RWPE1 (cell line): ENCODE measurements at regions not wholly inside any gene's neighbourhood (a gene's known extent, or its start where the extent isn't known, plus 50 kb on each side); places are given as distances from the start of the nearest gene placed in this dataset.

Source experiments
- CTCF ChIA-PET: fragments of 350-600 bp; sonication (Branson Sonifier 250); formaldehyde crosslinking; extraction: SDS; loops from one replicate; lab custom pipeline; 2021; lab: Yijun Ruan, JAX
- POLR2A ChIA-PET: fragments of 400-600 bp; formaldehyde crosslinking; extraction: SDS; loops from one replicate; lab custom pipeline; 2020; ENCODE audit warnings: antibody characterized with exemption; ENCODE audit not compliant: low non-redundant PET; lab: Yijun Ruan, JAX
- DNase-seq: peaks from one replicate; pipeline ENCODE4 v3.0.0; 2012; ENCODE audit warnings: low spot score
- H3K27ac ChIP-seq: fragments of 450-650 bp; 2 replicates; pipeline ENCODE4 v1.5.1; 2017
- CTCF ChIP-seq: fragments of 450-650 bp; conservative IDR thresholded peaks from 2 replicates; pipeline ENCODE4 v1.5.1; 2017; ENCODE audit warnings: low read depth, mild to moderate bottlenecking

- CTCF ChIA-PET = no interaction called here
- DNase-seq = no peak
- no peak overlapping the region for H3K27ac ChIP-seq
- POLR2A ChIA-PET = no interaction called here
- no peak for TF ChIP-seq CTCF
Measured at GRCh38 chr6:153767127-153767526, 271.9 kb upstream of the OPRM1 start.

DNA sequence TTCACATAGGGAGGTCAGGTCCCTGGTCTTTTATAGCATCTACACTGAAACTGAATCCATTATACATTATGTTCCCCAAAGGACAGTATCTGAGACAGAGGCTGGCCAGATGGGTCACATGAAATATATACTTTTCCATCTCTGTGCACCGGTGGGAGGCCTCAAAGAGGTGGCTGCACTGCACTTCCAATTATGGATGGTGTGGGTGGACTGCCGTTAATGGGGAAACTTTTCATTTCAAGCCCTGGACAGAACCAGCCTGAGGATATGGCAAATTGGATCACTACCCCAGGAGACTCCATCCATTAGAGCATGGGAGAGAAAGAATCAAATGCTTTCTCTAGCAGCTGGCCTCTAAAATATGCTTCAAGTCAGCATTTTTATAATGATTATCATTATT lies 280.5 kb upstream of the OPRM1 start:
- DNase-seq = no peak
- CTCF ChIA-PET = no interaction called here
- POLR2A ChIA-PET = no interaction called here
- no peak overlapping the region for H3K27ac ChIP-seq
- TF ChIP-seq CTCF = no peak

- TF ChIP-seq CTCF = no peak
- H3K27ac ChIP-seq = no peak overlapping the region
- DNase-seq = no peak
- CTCF ChIA-PET = interaction anchor here (0.7 kb wide), 1 partner anchor 174 kb away, joined by 3 read pairs; no protein-coding TSS in a partner anchor
- POLR2A ChIA-PET = no interaction called here
Measured at GRCh38 chr6:153735761-153736160, 303.3 kb upstream of the OPRM1 start.

DNA sequence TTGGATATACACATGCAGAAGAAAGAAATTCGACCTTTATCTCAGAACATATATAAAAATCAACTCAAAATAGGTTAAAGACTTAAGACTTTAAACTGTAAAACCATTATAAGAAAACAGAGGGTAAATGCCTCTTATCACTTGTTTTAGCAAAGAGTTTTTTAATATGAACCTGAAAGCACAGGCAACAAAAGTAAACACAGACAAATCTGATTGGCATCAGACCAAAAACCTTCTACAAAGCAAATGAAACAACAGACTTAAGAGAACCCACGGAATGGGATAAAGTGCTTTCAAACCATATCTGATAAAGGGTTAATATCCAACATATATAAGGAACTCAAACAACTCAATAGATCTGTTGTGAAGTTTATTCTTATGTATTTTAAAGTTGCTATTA lies 309.9 kb upstream of the OPRM1 start:
- no peak for TF ChIP-seq CTCF
- H3K27ac ChIP-seq = no peak overlapping the region
- CTCF ChIA-PET = no interaction called here
- DNase-seq = no peak
- POLR2A ChIA-PET = no interaction called here

GRCh38 chr6:153727885-153728284 lies 311.2 kb upstream of the OPRM1 start:
- no peak for DNase-seq
- ChIA-PET CTCF (no interaction called here), POLR2A (no interaction called here)
- no peak for TF ChIP-seq CTCF
- no peak overlapping the region for H3K27ac ChIP-seq

DNA sequence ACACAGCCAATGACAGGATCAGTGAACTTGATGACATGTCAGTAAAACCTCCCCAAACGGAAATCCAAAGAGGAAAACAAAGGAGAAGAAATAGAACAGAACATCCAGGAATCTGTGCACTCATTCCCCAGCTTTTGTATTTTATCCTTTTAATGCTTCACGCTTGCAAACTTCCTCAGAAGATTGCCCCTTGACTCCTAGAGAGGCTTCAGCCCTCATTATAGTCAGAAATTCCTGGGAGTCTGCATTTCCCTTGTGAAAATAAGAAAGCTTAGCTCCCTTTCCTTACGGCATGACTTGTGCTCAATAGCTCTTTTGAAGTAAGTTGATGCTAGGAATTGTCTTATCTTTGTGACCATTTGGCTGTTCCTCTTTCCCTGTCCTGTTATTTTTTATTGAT lies 313.6 kb upstream of the OPRM1 start:
- no peak overlapping the region for H3K27ac ChIP-seq
- no peak for DNase-seq
- POLR2A ChIA-PET = no interaction called here
- CTCF ChIA-PET = no interaction called here
- no peak for TF ChIP-seq CTCF

- ChIA-PET CTCF (no interaction called here), POLR2A (no interaction called here)
- no peak for TF ChIP-seq CTCF
- no peak for DNase-seq
- H3K27ac ChIP-seq = no peak overlapping the region
Measured at GRCh38 chr6:153720732-153721131, 318.3 kb upstream of the OPRM1 start.
